HG02870 (cell line): ENCODE measurements at regions not wholly inside any gene's neighbourhood (a gene's known extent, or its start where the extent isn't known, plus 50 kb on each side); places are given as distances from the start of the nearest gene placed in this dataset.
"Not testable (repeated sequence)": the region's sequence is repeated elsewhere in the genome, so short reads cannot be mapped to it uniquely, and the experiment has no call there.

Experiments
- ATAC-seq: cut with Tn5 transposase; IDR thresholded peaks from one replicate; pipeline ENCODE4 v1.9.1; 2021; ENCODE audit warnings: mild to moderate bottlenecking, moderate library complexity; ENCODE audit not compliant: unreplicated experiment

- no peak for ATAC-seq
These were observed 128.9 kb upstream of the VWC2 start for GRCh38 chr7:49644396-49645166.

GRCh38 chr7:49645296-49645695 is 128.1 kb upstream of the VWC2 start:
- ATAC-seq: no peak

- no peak for ATAC-seq
These were observed 113.2 kb upstream of the VWC2 start for GRCh38 chr7:49660170-49660783.

GRCh38 chr7:49660976-49661375 is 112.5 kb upstream of the VWC2 start:
- ATAC-seq: no peak

GRCh38 chr7:49665963-49666362 is 107.5 kb upstream of the VWC2 start:
- ATAC-seq: not testable (repeated sequence)

- ATAC-seq: no peak
These were observed 106.7 kb upstream of the VWC2 start for GRCh38 chr7:49666764-49667163.

GRCh38 chr7:49669285-49669684 is 104.2 kb upstream of the VWC2 start:
- no peak for ATAC-seq

GRCh38 chr7:49669692-49670260 is 103.7 kb upstream of the VWC2 start:
- no peak for ATAC-seq

GRCh38 chr7:49670991-49671390 is 102.4 kb upstream of the VWC2 start:
- ATAC-seq: no peak

GRCh38 chr7:49692516-49692915 is 80.9 kb upstream of the VWC2 start:
- no peak for ATAC-seq

GRCh38 chr7:49695971-49696370 is 77.5 kb upstream of the VWC2 start:
- ATAC-seq: no peak

GRCh38 chr7:49700841-49701240 is 72.6 kb upstream of the VWC2 start:
- no peak for ATAC-seq

- ATAC-seq: no peak
These were observed 71.3 kb upstream of the VWC2 start for GRCh38 chr7:49702099-49702498.

- ATAC-seq: no peak
These were observed 70.1 kb upstream of the VWC2 start for GRCh38 chr7:49703337-49703736.

GRCh38 chr7:49703881-49704280 is 69.6 kb upstream of the VWC2 start:
- ATAC-seq: no peak

GRCh38 chr7:49706106-49706505 is 67.3 kb upstream of the VWC2 start:
- ATAC-seq: no peak

- no peak for ATAC-seq
These were observed 65.5 kb upstream of the VWC2 start for GRCh38 chr7:49707891-49708290.

- no peak for ATAC-seq
These were observed 64.8 kb upstream of the VWC2 start for GRCh38 chr7:49708590-49708989.

- ATAC-seq: not testable (repeated sequence)
These were observed 62.2 kb upstream of the VWC2 start for GRCh38 chr7:49711072-49711723.

GRCh38 chr7:49714182-49714581 is 59.3 kb upstream of the VWC2 start:
- no peak for ATAC-seq

- ATAC-seq: no peak
These were observed 58.0 kb upstream of the VWC2 start for GRCh38 chr7:49715486-49715885.

GRCh38 chr7:49717547-49717946 is 55.9 kb upstream of the VWC2 start:
- ATAC-seq: no peak
